Mucosa of rectum (tissue), 2 donors: ENCODE measurements at regions not wholly inside any gene's neighbourhood (a gene's known extent, or its start where the extent isn't known, plus 50 kb on each side); places are given as distances from the start of the nearest gene placed in this dataset.

Experiments used
- H3K27ac ChIP-seq, 2 donors: one replicate each; pipeline ENCODE4 v1.7.0; 2013; ENCODE audit warnings: inconsistent platforms in 2 of 2, low read depth in 2 of 2, low read length in 2 of 2
- H3K27me3 ChIP-seq, 2 donors: one replicate each; pipeline ENCODE4 v1.7.0; 2013; ENCODE audit warnings: low read length in 2 of 2; ENCODE audit not compliant: control insufficient read depth in 2 of 2, insufficient read depth in 2 of 2
- H3K36me3 ChIP-seq, 2 donors: one replicate each; pipeline ENCODE4 v1.7.0; 2013; ENCODE audit warnings: low read length in 2 of 2; ENCODE audit not compliant: control insufficient read depth in 2 of 2, insufficient read depth in 2 of 2
- H3K4me1 ChIP-seq, 2 donors: one replicate each; pipeline ENCODE4 v1.7.0; 2013; ENCODE audit warnings: low read length in 2 of 2, mild to moderate bottlenecking in 1 of 2; ENCODE audit not compliant: control insufficient read depth in 2 of 2, insufficient read depth in 2 of 2
- H3K4me3 ChIP-seq, 2 donors: one replicate each; pipeline ENCODE4 v1.7.0; 2013; ENCODE audit warnings: low read length in 2 of 2
- H3K9ac ChIP-seq, 2 donors: one replicate each; pipeline ENCODE4 v1.7.0; 2013; ENCODE audit warnings: low read length in 2 of 2, low read depth in 1 of 2, mild to moderate bottlenecking in 1 of 2
- H3K9me3 ChIP-seq, 2 donors: one replicate each; pipeline ENCODE4 v1.7.0; 2013; ENCODE audit warnings: low read length in 2 of 2; ENCODE audit not compliant: control insufficient read depth in 2 of 2
- donor health status: healthy.
- donor health status: Normal muscosa, but diverticular disease.

DNA sequence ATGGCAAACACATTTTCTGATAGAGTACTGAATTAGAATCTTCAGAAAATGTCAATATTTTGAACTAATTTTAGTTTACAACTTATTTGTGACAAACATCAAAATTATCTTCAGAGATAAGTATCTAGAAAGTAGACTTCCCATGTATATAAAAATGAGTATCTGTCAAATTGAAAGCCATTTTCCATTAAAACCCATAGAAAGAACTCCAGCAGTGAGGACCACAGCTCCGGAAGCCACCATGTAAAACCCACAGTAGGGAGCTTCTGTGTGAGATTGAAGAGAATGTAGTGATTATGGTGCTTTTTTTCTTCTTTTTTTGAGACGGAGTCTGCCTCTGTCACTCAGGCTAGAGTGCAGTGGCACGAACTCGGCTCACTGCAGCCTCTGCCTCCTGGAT lies 687.0 kb downstream of the TYW1 start:
- H3K27ac ChIP-seq, result no peak overlapping the region
- H3K4me3 ChIP-seq, result no peak overlapping the region
- H3K9ac ChIP-seq, result no peak overlapping the region
- H3K9me3 ChIP-seq, result no peaks in the 10 kb centered on the region
- no peaks in the 10 kb centered on the region for H3K36me3 ChIP-seq
- H3K4me1 ChIP-seq, result no peaks in the 10 kb centered on the region
- H3K27me3 ChIP-seq, result no peaks in the 10 kb centered on the region

DNA sequence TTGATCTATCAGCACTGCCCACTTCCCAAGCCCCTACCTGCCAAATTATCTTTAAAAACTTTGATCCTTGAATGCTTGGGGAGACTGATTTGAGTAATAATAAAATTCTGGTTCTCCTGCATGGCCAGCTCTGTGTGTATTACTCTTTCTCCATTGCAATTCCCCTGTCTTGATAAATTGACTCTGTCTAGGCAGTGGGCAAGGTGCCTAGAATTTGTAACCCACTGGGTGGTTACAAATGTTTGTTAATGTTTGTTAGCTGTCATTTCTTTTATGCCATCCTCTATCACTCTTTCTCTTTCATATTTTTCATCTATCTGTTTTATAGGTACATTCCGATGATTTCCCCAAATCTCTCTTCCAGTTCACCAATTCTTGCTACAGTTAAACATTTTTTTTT lies 694.1 kb downstream of the TYW1 start:
- H3K27ac ChIP-seq, result no peak overlapping the region
- no peak overlapping the region for H3K4me3 ChIP-seq
- no peaks in the 10 kb centered on the region for H3K4me1 ChIP-seq
- no peaks in the 10 kb centered on the region for H3K27me3 ChIP-seq
- H3K36me3 ChIP-seq, result no peaks in the 10 kb centered on the region
- H3K9ac ChIP-seq, result no peak overlapping the region
- H3K9me3 ChIP-seq, result no peaks in the 10 kb centered on the region

DNA sequence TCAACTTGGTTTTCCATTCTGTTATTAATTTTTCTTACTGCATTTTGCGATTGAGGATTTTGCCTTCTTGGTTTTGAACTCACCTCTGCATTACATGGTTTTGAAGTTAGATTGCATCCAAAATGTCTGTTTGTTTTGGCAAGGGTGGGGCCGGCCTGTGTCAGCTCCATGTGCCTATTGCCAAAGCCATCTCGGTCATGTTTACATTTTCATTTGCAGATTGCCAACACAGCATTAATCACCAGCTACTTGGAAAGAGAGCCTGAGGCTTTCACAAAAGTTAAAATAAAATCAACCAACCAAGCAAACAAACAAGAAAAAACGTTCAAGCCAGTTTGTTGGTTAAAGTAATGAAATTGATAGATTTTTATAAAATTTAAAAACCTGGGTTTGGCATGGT lies 695.8 kb downstream of the TYW1 start:
- no peak overlapping the region for H3K9ac ChIP-seq
- H3K27me3 ChIP-seq, result no peaks in the 10 kb centered on the region
- no peak overlapping the region for H3K27ac ChIP-seq
- H3K36me3 ChIP-seq, result no peaks in the 10 kb centered on the region
- no peaks in the 10 kb centered on the region for H3K4me1 ChIP-seq
- H3K4me3 ChIP-seq, result no peak overlapping the region
- no peaks in the 10 kb centered on the region for H3K9me3 ChIP-seq

DNA sequence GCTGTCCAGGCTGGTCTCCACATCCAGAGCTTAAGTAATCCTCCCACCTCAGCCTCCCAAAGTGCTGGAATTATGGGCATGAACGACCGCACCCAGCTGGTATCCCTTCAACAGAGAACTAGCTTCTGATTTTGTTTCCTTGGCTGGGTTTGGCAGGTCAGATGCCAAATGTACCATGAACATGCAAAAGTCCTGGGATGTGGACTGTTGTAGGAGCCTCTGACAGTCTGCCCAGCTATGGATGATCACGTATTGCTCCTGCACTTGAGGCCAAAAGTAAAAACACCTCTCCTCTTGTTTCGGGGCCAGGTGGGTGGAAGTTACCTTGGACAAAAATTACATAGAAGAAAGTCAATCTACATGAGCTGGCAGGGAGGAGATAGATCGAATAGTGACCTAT lies 699.5 kb downstream of the TYW1 start:
- no peak overlapping the region for H3K27ac ChIP-seq
- no peaks in the 10 kb centered on the region for H3K36me3 ChIP-seq
- H3K4me1 ChIP-seq, result no peaks in the 10 kb centered on the region
- H3K9ac ChIP-seq, result no peak overlapping the region
- no peaks in the 10 kb centered on the region for H3K27me3 ChIP-seq
- H3K9me3 ChIP-seq, result no peaks in the 10 kb centered on the region
- no peak overlapping the region for H3K4me3 ChIP-seq

DNA sequence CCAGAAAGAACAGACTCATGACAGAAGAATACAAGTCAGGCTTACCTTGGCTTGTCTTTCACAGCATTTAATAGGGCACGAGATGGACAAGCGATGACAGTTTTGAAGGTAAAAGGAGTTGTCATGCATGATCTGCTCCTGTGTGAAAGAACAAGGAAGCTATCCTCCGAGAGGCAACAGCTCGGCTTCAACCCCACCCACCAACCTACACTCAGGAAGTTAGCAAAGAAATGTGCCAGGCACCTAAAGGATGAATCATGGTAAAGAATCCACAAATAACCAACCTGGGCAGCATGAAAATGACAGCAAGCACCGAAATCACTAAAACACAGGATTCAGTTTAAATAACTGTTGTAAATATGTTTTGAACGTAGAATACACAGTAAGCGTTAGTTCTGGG lies 700.2 kb downstream of the TYW1 start:
- H3K9ac ChIP-seq, result no peak overlapping the region
- H3K9me3 ChIP-seq, result no peaks in the 10 kb centered on the region
- no peak overlapping the region for H3K4me3 ChIP-seq
- no peaks in the 10 kb centered on the region for H3K4me1 ChIP-seq
- no peak overlapping the region for H3K27ac ChIP-seq
- H3K36me3 ChIP-seq, result no peaks in the 10 kb centered on the region
- no peaks in the 10 kb centered on the region for H3K27me3 ChIP-seq

DNA sequence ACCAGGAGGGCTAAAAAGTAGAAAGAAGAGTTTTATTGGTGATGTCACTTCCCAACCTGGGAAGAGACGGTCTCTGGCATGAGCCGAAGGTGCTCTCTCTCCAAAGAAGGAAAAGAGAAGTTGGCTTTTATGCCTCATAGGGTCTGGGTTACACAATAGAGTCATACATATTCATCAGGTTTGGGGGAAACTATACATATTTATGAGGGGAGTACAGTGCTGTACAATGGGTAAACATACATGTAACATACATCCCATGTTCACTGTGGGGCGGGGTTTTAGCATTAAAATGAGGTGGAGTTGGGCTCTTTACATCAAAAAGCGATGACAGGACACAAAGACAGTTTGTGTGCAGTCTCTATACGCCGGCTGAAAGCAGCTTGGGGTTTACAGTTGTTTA lies 701.7 kb downstream of the TYW1 start:
- Histone ChIP-seq H3K9me3 (no peaks in the 10 kb centered on the region), H3K27ac (no peak overlapping the region), H3K4me1 (no peaks in the 10 kb centered on the region), H3K27me3 (no peaks in the 10 kb centered on the region), H3K9ac (no peak overlapping the region), H3K4me3 (no peak overlapping the region), H3K36me3 (no peaks in the 10 kb centered on the region)

DNA sequence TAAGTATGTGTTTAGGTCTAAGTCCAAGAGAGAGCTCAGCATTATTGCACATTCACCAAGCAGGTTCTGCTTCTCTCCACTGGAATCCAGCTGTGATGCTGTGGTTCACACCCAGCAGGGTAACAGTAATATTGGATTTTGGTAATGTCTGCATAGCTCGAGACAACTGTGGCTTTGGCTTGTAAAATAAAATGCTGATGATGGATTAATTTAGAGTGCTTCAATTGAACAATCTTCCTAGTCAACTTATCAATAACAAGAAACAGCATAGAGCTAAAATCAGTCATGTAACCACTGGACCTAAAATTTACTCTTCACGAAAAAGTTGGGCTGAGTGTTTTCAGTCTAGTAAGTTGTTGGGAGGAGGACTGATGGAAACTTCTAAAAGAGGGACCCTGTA lies 709.2 kb downstream of the TYW1 start:
- Histone ChIP-seq H3K9me3 (no peaks in the 10 kb centered on the region), H3K27me3 (no peaks in the 10 kb centered on the region), H3K36me3 (no peaks in the 10 kb centered on the region), H3K27ac (no peak overlapping the region), H3K4me3 (no peak overlapping the region), H3K4me1 (no peaks in the 10 kb centered on the region), H3K9ac (no peak overlapping the region)

DNA sequence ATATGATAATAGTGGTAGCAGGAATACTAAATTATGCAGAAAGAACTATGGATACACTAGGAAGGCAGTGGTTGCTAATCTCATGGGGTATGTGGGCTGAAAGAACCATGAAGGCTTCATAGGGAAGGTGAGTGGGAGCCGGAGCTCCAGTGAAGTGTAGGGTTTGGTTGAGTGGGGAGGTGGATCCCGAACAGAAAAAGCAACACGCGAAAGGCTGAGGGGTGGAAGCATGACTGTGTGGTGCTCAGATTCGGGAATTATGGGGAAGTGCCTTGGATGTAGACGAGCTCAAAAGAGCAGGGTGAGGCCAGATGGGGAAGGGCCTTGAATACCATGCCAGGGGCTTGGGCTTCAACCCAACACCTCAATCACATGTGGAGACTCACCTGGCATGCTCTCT lies 715.1 kb downstream of the TYW1 start:
- H3K36me3 ChIP-seq, result no peaks in the 10 kb centered on the region
- no peak overlapping the region for H3K9ac ChIP-seq
- no peak overlapping the region for H3K4me3 ChIP-seq
- H3K9me3 ChIP-seq, result peaks cover 0 to 2% of the 10 kb centered on the region in 2 donors
- H3K4me1 ChIP-seq, result no peaks in the 10 kb centered on the region
- no peak overlapping the region for H3K27ac ChIP-seq
- H3K27me3 ChIP-seq, result no peaks in the 10 kb centered on the region

DNA sequence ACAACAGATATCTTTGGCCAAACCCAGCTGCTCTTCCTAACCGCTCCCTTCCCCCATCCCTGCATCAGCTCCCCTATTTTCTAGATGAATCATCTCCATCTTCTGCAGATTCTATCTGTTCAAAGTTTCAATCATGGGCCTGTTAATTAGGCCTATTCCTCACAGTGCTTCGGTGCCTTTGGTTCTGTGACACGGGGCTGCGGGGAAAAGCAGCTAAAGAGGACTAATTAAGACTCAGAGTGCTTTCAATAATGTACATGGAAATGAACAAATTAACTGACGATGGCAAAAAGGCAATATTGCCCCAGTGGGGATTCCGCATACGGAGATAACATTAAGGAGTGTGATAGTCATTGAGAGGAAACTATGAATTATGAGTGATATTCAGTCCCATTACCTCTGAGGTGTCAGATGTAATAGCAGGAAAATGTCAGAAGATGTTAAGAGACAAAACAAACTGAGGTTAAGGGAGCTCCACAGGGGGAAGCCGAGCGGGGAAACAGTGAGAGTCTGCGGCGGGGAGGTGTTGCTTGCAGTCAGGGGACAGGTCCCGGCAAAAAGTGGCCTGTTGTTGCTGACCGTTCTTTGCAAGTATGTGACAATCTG lies 716.9 kb downstream of the TYW1 start:
- no peaks in the 10 kb centered on the region for H3K36me3 ChIP-seq
- no peaks in the 10 kb centered on the region for H3K27me3 ChIP-seq
- no peak overlapping the region for H3K9ac ChIP-seq
- no peaks in the 10 kb centered on the region for H3K4me1 ChIP-seq
- H3K9me3 ChIP-seq, result peaks cover 0 to 2% of the 10 kb centered on the region in 2 donors
- no peak overlapping the region for H3K4me3 ChIP-seq
- no peak overlapping the region for H3K27ac ChIP-seq

DNA sequence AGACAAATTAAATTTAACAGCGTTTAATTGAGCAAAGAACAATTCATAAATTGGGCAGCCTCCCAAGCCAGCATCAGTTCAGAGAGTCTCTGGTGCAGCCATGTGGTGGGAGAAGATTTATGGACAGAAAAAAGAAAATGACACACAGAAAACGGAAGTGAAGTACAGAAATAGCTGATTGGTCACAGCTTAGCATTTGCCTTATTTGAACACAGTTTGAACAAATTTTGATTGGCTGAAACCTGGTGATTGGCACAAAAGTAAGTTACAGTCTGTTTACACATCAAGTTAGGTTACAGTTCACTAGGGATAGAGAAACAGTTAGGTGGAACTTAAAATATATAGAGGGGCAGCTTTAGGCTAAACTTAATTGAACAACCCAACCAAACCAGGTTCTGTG lies 720.1 kb downstream of the TYW1 start:
- Histone ChIP-seq H3K4me3 (no peak overlapping the region), H3K27me3 (no peaks in the 10 kb centered on the region), H3K36me3 (no peaks in the 10 kb centered on the region), H3K9ac (no peak overlapping the region), H3K4me1 (no peaks in the 10 kb centered on the region), H3K9me3 (peaks cover 0 to 2% of the 10 kb centered on the region in 2 donors), H3K27ac (no peak overlapping the region)

DNA sequence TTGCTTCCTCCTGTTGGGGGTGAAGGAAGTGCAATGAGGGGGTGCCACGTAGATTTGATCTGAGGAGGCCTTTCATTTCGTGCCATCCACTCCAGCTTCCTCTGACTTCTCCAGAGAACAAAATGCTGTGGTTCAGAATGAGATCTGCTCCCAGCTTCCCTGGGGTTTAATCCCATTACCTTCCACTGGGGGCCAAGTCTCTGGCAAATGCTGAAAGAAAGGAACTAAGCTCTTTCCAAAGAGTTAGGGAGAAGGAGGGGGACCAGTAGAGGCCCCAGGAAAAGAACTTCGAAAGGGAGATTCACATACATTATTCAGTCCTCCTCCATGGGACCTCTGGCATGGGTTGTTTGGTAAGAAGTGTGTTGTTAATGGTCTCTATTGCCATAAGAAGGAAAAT lies 727.0 kb downstream of the TYW1 start:
- no peak overlapping the region for H3K4me3 ChIP-seq
- no peak overlapping the region for H3K27ac ChIP-seq
- no peak overlapping the region for H3K9ac ChIP-seq
- no peaks in the 10 kb centered on the region for H3K9me3 ChIP-seq
- no peaks in the 10 kb centered on the region for H3K4me1 ChIP-seq
- H3K36me3 ChIP-seq, result no peaks in the 10 kb centered on the region
- no peaks in the 10 kb centered on the region for H3K27me3 ChIP-seq
